OCI-LY7 (cell line): ENCODE measurements at regions not wholly inside any gene's neighbourhood (a gene's known extent, or its start where the extent isn't known, plus 50 kb on each side); places are given as distances from the start of the nearest gene placed in this dataset.

ENCODE experiments used
- EZH2phosphoT487 ChIP-seq: fragments of 200-600 bp; sonication (generic); IDR thresholded peaks from 2 replicates; pipeline ENCODE4 v1.6.1; 2018; ENCODE audit warnings: low read depth, borderline replicate concordance, mild to moderate bottlenecking, mixed run types, antibody characterized with exemption, low read length, moderate library complexity, mixed read lengths
- TF ChIP-seq, protein P1 (sequence below): fragments of 200-600 bp; sonication (generic); conservative IDR thresholded peaks from 2 replicates; pipeline ENCODE4 v1.5.1; 2014; ENCODE audit warnings: mild to moderate bottlenecking, antibody characterized with exemption, low read length, moderate library complexity, mixed read lengths

DNA sequence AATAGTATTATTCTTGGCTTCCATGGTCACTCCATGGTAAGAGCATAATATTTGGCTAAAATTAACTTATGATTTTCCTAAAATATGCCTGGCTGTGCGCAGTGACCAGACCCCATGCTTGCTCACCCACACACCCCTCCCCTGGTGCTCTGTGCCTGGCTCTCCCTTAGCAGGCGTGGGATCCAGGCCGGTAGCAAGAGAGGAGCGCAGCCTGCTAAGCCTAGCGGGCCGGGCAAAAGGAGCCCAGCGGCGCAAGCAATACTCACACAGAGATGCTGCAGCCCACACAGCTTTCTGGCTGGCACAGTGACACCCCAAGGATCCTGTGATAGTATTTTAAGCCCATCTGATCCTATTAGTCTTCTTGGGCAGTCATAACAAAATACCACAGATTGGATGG, 79.8 kb upstream of the EYS start:
- TF ChIP-seq, protein P1, sequence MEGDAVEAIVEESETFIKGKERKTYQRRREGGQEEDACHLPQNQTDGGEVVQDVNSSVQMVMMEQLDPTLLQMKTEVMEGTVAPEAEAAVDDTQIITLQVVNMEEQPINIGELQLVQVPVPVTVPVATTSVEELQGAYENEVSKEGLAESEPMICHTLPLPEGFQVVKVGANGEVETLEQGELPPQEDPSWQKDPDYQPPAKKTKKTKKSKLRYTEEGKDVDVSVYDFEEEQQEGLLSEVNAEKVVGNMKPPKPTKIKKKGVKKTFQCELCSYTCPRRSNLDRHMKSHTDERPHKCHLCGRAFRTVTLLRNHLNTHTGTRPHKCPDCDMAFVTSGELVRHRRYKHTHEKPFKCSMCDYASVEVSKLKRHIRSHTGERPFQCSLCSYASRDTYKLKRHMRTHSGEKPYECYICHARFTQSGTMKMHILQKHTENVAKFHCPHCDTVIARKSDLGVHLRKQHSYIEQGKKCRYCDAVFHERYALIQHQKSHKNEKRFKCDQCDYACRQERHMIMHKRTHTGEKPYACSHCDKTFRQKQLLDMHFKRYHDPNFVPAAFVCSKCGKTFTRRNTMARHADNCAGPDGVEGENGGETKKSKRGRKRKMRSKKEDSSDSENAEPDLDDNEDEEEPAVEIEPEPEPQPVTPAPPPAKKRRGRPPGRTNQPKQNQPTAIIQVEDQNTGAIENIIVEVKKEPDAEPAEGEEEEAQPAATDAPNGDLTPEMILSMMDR = no peak
- TF ChIP-seq EZH2phosphoT487 = no peak
